ENCODE measurements at regions not wholly inside any gene's neighbourhood (a gene's known extent, or its start where the extent isn't known, plus 50 kb on each side); places are given as distances from the start of the nearest gene placed in this dataset.

DNA sequence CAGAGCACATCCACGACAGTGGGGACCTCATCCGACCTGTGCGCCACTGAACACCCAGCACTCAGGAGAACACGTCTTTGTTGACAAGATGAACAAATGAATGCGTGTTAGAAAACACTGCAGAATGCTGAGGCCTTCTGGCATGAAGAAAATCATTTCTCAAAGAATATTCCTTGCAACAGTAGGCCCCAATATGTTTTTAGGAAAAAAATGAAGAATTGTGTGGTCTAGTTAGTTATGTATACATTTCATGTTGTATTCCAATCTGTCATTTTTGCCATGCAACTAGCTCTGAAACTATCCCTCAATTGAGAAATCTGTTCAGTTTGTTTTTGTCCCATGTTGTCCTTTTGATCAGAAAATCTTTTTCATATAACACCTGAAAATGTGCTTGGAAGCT lies 77.4 kb upstream of the MAD2L1 start:
- TF ChIP-seq, protein P1, sequence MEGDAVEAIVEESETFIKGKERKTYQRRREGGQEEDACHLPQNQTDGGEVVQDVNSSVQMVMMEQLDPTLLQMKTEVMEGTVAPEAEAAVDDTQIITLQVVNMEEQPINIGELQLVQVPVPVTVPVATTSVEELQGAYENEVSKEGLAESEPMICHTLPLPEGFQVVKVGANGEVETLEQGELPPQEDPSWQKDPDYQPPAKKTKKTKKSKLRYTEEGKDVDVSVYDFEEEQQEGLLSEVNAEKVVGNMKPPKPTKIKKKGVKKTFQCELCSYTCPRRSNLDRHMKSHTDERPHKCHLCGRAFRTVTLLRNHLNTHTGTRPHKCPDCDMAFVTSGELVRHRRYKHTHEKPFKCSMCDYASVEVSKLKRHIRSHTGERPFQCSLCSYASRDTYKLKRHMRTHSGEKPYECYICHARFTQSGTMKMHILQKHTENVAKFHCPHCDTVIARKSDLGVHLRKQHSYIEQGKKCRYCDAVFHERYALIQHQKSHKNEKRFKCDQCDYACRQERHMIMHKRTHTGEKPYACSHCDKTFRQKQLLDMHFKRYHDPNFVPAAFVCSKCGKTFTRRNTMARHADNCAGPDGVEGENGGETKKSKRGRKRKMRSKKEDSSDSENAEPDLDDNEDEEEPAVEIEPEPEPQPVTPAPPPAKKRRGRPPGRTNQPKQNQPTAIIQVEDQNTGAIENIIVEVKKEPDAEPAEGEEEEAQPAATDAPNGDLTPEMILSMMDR (conservative IDR thresholded peaks at IDR 0.05; ENCODE audit: low read depth, low read length) = no peak
- TF ChIP-seq EZH2 (IDR thresholded peaks at IDR 0.05; ENCODE audit: borderline replicate concordance, low read depth, low read length, poor library complexity, severe bottlenecking) = no peak
